Neural progenitor cell (in vitro differentiated cells): ENCODE measurements at regions not wholly inside any gene's neighbourhood (a gene's known extent, or its start where the extent isn't known, plus 50 kb on each side); places are given as distances from the start of the nearest gene placed in this dataset. TPM values are rescaled to one million over a fixed set of nuclear protein-coding genes. Genes with fewer than 3 reads are reported as not detected.

Source experiments
- DNase-seq: peaks from one replicate; pipeline ENCODE4 v3.0.0-alpha.2; 2016; ENCODE audit warnings: low spot score
- H2AFZ ChIP-seq: fragments of 200-600 bp; sonication (generic); replicated peaks from 2 replicates; pipeline ENCODE4 v1.6.1; 2016; ENCODE audit warnings: antibody characterized with exemption
- H3F3A ChIP-seq: fragments of 200-600 bp; sonication (generic); 2 replicates; pipeline ENCODE4 v1.6.1; 2016; ENCODE audit warnings: antibody characterized with exemption, low read depth
- H3K27ac ChIP-seq: fragments of 200-600 bp; sonication (generic); 2 replicates; pipeline ENCODE4 v1.5.1; 2016; ENCODE audit warnings: mild to moderate bottlenecking
- H3K27me3 ChIP-seq: fragments of 200-600 bp; sonication (generic); 2 replicates; pipeline ENCODE4 v1.6.1; 2016; ENCODE audit warnings: mild to moderate bottlenecking, moderate library complexity
- H3K36me3 ChIP-seq: fragments of 200-600 bp; sonication (generic); 2 replicates; pipeline ENCODE4 v1.5.1; 2016
- H3K4me1 ChIP-seq: fragments of 200-600 bp; sonication (generic); 2 replicates; pipeline ENCODE4 v1.6.1; 2016; ENCODE audit warnings: mixed run types
- H3K4me2 ChIP-seq: fragments of 200-600 bp; sonication (generic); 2 replicates; pipeline ENCODE4 v1.6.1; 2016
- H3K4me3 ChIP-seq: fragments of 200-600 bp; sonication (generic); 2 replicates; pipeline ENCODE4 v1.5.1; 2016
- H3K79me2 ChIP-seq: fragments of 200-600 bp; sonication (generic); 2 replicates; pipeline ENCODE4 v1.6.1; 2016; ENCODE audit warnings: low read depth
- H3K9ac ChIP-seq: fragments of 200-600 bp; sonication (generic); 2 replicates; pipeline ENCODE4 v1.6.1; 2016
- H3K9me3 ChIP-seq: fragments of 200-600 bp; sonication (generic); 2 replicates; pipeline ENCODE4 v1.5.1; 2016; ENCODE audit warnings: low read depth
- H4K20me1 ChIP-seq: fragments of 200-600 bp; sonication (generic); 2 replicates; pipeline ENCODE4 v1.6.1; 2016; ENCODE audit warnings: low read depth
- H3K27ac Mint-ChIP-seq: 3 replicates; pipeline ENCODE4 v1.8.0; 2021; ENCODE audit warnings: mixed read lengths
- H3K27me3 Mint-ChIP-seq: 2 replicates; pipeline ENCODE4 v1.8.0; 2022; ENCODE audit warnings: low read depth, mild to moderate bottlenecking, inconsistent platforms, moderate library complexity, mixed read lengths; ENCODE audit not compliant: insufficient read depth
- H3K36me3 Mint-ChIP-seq: 3 replicates; pipeline ENCODE4 v1.8.0; 2021; ENCODE audit warnings: mixed read lengths
- H3K4me1 Mint-ChIP-seq: 3 replicates; pipeline ENCODE4 v1.8.0; 2021; ENCODE audit warnings: mixed read lengths
- H3K4me3 Mint-ChIP-seq: 3 replicates; pipeline ENCODE4 v1.8.0; 2021; ENCODE audit warnings: mild to moderate bottlenecking, moderate library complexity, mixed read lengths
- H3K9me3 Mint-ChIP-seq: 3 replicates; pipeline ENCODE4 v1.8.0; 2020; ENCODE audit warnings: mixed read lengths
- EZH2 ChIP-seq: fragments of 200-600 bp; sonication (generic); IDR thresholded peaks from 2 replicates; pipeline ENCODE4 v1.6.1; 2017; ENCODE audit warnings: antibody characterized with exemption, mild to moderate bottlenecking, moderate library complexity
- EZH2phosphoT487 ChIP-seq: fragments of 200-600 bp; sonication (generic); IDR thresholded peaks from 2 replicates; pipeline ENCODE4 v1.6.1; 2017; ENCODE audit warnings: antibody characterized with exemption
- small RNA-seq: library from RNA; depleted of rRNA; stranded (forward); fragments of <200 nt; gene quantifications from one replicate; pipeline ENCODE3, GENCODE V24; 2015
- TF ChIP-seq, protein P1 (sequence below): fragments of 200-600 bp; sonication (generic); IDR thresholded peaks from 2 replicates; pipeline ENCODE4 v1.5.1; 2017; ENCODE audit warnings: antibody characterized with exemption, mild to moderate bottlenecking

DNA sequence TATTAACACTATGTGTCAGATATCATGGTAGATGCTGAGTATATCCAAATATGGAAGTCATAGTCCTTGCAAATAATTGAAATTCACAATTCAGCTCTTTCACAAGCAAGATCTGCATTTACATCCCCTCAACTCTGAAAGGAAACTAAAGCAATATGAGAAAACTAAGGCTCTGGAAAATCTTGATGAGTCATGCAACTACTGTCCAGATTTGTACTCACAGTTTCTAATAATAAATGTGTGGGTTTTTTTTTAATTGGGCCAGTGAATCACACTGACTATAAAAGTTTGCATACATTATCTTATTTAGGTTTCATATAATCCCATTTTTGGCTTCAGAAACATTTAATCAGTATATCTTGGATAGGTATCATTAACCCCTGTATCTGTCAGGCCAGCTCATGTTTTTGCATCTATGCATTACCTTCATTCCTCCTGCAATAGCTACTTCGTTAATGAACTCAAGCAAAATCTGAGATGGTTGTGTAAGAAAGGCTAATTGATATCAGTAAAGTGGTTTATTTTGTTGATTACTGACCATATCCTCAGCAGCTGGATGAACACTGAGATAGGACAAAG is 58.7 kb upstream of the PRR16 start:
- Mint-ChIP-seq H3K9me3 (peaks cover 4% of the 10 kb centered on the region), H3K4me1 (no peaks in the 10 kb centered on the region), H3K4me3 (no peak overlapping the region), H3K27ac (no peak overlapping the region), H3K36me3 (no peaks in the 10 kb centered on the region), H3K27me3 (no peaks in the 10 kb centered on the region)
- no peaks in the 10 kb centered on the region for H4K20me1 ChIP-seq
- H3K27me3 ChIP-seq, result no peaks in the 10 kb centered on the region
- H3F3A ChIP-seq, result no peaks in the 10 kb centered on the region
- TF ChIP-seq EZH2 (no peak), EZH2phosphoT487 (no peak)
- TF ChIP-seq, protein P1, sequence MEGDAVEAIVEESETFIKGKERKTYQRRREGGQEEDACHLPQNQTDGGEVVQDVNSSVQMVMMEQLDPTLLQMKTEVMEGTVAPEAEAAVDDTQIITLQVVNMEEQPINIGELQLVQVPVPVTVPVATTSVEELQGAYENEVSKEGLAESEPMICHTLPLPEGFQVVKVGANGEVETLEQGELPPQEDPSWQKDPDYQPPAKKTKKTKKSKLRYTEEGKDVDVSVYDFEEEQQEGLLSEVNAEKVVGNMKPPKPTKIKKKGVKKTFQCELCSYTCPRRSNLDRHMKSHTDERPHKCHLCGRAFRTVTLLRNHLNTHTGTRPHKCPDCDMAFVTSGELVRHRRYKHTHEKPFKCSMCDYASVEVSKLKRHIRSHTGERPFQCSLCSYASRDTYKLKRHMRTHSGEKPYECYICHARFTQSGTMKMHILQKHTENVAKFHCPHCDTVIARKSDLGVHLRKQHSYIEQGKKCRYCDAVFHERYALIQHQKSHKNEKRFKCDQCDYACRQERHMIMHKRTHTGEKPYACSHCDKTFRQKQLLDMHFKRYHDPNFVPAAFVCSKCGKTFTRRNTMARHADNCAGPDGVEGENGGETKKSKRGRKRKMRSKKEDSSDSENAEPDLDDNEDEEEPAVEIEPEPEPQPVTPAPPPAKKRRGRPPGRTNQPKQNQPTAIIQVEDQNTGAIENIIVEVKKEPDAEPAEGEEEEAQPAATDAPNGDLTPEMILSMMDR, result no peak
- no peak overlapping the region for H3K4me3 ChIP-seq
- no peak overlapping the region for H3K4me2 ChIP-seq
- no peaks in the 10 kb centered on the region for H3K79me2 ChIP-seq
- H3K36me3 ChIP-seq, result no peaks in the 10 kb centered on the region
- no peaks in the 10 kb centered on the region for H3K4me1 ChIP-seq
- H2AFZ ChIP-seq, result no peak overlapping the region
- no peak overlapping the region for H3K27ac ChIP-seq
- no peak overlapping the region for H3K9ac ChIP-seq
- DNase-seq, result no peak
- no peaks in the 10 kb centered on the region for H3K9me3 ChIP-seq

DNA sequence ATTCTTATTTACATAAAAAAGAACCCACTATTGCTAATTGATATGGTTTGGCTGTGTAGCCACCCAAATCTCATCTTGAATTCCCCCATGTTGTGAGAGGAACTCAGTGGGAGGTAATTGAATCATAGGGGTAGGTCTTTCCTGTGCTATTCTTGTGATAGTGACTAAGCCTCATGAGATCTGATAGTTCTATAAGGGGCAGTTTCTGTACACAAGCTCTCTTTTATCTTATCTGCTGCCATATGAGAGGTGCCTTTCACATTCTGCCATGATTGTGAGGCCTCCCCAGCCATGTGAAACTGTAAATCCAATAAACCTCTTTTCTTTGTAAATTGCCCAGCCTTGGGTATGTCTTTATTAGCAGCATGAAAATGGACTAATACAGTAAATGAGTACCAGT is 58.2 kb upstream of the PRR16 start:
- TF ChIP-seq EZH2 (no peak), EZH2phosphoT487 (no peak)
- TF ChIP-seq, protein P1, result no peak
- no peaks in the 10 kb centered on the region for H3K9me3 ChIP-seq
- no peaks in the 10 kb centered on the region for H3F3A ChIP-seq
- no peaks in the 10 kb centered on the region for H3K36me3 Mint-ChIP-seq
- H3K27ac Mint-ChIP-seq, result no peak overlapping the region
- H3K79me2 ChIP-seq, result no peaks in the 10 kb centered on the region
- H3K27ac ChIP-seq, result no peak overlapping the region
- no peaks in the 10 kb centered on the region for H3K27me3 ChIP-seq
- H3K4me2 ChIP-seq, result no peak overlapping the region
- H4K20me1 ChIP-seq, result no peaks in the 10 kb centered on the region
- no peak overlapping the region for H2AFZ ChIP-seq
- no peaks in the 10 kb centered on the region for H3K4me1 Mint-ChIP-seq
- H3K4me3 ChIP-seq, result no peak overlapping the region
- H3K36me3 ChIP-seq, result no peaks in the 10 kb centered on the region
- H3K4me3 Mint-ChIP-seq, result no peak overlapping the region
- peaks cover 4% of the 10 kb centered on the region for H3K9me3 Mint-ChIP-seq
- no peak for DNase-seq
- no peak overlapping the region for H3K9ac ChIP-seq
- no peaks in the 10 kb centered on the region for H3K27me3 Mint-ChIP-seq
- no peaks in the 10 kb centered on the region for H3K4me1 ChIP-seq

DNA sequence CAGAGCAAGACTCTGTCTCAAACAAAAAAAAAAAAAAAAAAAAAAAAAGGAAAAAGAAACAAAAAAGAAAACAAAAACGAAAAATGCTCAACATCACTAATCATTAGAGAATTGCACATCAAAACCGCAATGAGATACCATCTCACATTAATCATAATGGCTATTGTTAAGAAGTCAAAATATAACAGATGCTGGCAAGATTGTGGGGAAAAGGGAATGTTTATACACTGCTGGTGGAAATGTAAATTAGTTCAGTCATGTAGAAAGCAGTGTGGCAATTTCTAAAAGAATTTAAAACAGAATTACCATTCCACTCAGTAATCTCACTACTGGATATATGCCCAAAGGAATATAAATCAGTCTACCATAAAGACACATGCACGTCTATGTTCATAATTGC is 50.4 kb upstream of the PRR16 start:
- TF ChIP-seq EZH2phosphoT487, result no peak
- TF ChIP-seq, protein P1, result no peak
- no peak for TF ChIP-seq EZH2
- H3K4me3 ChIP-seq, result no peak overlapping the region
- Mint-ChIP-seq H3K27me3 (no peaks in the 10 kb centered on the region), H3K9me3 (peaks cover 8% of the 10 kb centered on the region), H3K4me1 (no peaks in the 10 kb centered on the region), H3K4me3 (no peak overlapping the region), H3K36me3 (no peaks in the 10 kb centered on the region), H3K27ac (no peak overlapping the region)
- DNase-seq, result no peak
- no peaks in the 10 kb centered on the region for H4K20me1 ChIP-seq
- H2AFZ ChIP-seq, result no peak overlapping the region
- H3K79me2 ChIP-seq, result no peaks in the 10 kb centered on the region
- H3K9ac ChIP-seq, result no peak overlapping the region
- H3K27ac ChIP-seq, result no peak overlapping the region
- H3K9me3 ChIP-seq, result no peaks in the 10 kb centered on the region
- no peaks in the 10 kb centered on the region for H3K27me3 ChIP-seq
- H3K4me2 ChIP-seq, result no peak overlapping the region
- no peaks in the 10 kb centered on the region for H3F3A ChIP-seq
- H3K36me3 ChIP-seq, result no peaks in the 10 kb centered on the region
- no peaks in the 10 kb centered on the region for H3K4me1 ChIP-seq

Small RNA genes lying in the stretch of these regions (small RNA-seq; reads per million reads assigned to genes)
- gene RNU6-718P, result not detected
